ENCODE measurements at regions not wholly inside any gene's neighbourhood (a gene's known extent, or its start where the extent isn't known, plus 50 kb on each side); places are given as distances from the start of the nearest gene placed in this dataset.

GRCh38 chr5:56327809-56328208 lies 94.7 kb upstream of the ANKRD55 start:
- Mint-ChIP-seq H3K9me3 (peaks cover 0 to 3% (median 0%) of the 10 kb centered on the region in 7 donors), H3K36me3 (no peaks in the 10 kb centered on the region), H3K27ac (peak overlapping the region in 2 of 7 donors; percentile 5 to 80), H3K27me3 (ENCODE audit: low read depth in 3 of 3) (peaks cover 0 to 2% (median 0%) of the 10 kb centered on the region in 3 donors), H3K4me3 (peak overlapping the region; percentile 67 to 75), H3K4me1 (peaks cover 34% of the 10 kb centered on the region)
- no peak overlapping the region for H3K27ac ChIP-seq (ENCODE audit: low read depth in 1 of 2, low read length in 2 of 2)
- TF ChIP-seq, protein P1, sequence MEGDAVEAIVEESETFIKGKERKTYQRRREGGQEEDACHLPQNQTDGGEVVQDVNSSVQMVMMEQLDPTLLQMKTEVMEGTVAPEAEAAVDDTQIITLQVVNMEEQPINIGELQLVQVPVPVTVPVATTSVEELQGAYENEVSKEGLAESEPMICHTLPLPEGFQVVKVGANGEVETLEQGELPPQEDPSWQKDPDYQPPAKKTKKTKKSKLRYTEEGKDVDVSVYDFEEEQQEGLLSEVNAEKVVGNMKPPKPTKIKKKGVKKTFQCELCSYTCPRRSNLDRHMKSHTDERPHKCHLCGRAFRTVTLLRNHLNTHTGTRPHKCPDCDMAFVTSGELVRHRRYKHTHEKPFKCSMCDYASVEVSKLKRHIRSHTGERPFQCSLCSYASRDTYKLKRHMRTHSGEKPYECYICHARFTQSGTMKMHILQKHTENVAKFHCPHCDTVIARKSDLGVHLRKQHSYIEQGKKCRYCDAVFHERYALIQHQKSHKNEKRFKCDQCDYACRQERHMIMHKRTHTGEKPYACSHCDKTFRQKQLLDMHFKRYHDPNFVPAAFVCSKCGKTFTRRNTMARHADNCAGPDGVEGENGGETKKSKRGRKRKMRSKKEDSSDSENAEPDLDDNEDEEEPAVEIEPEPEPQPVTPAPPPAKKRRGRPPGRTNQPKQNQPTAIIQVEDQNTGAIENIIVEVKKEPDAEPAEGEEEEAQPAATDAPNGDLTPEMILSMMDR (IDR thresholded peaks at IDR 0.05), result no peak
- H3K4me2 ChIP-seq (replicated peaks; ENCODE audit: extremely low read depth, low read length, poor library complexity, severe bottlenecking), result peak overlapping the region; percentile 10
- no CpG with 5 or more reads among the region's 6 CpGs for WGBS (ENCODE audit: insufficient coverage)
- peak overlapping the region in 1 of 3 experiments; percentile 22 for H3K4me3 ChIP-seq (replicated peaks in 1 of 3; ENCODE audit: low read depth in 2 of 3, low read length in 3 of 3)
- H4K20me1 ChIP-seq (ENCODE audit: insufficient read depth, low read length), result no peaks in the 10 kb centered on the region
- H3K4me1 ChIP-seq (ENCODE audit: control insufficient read depth in 1 of 2, insufficient read depth in 2 of 2, low read length in 2 of 2), result peaks cover 12 to 17% of the 10 kb centered on the region in 2 donors
- no peaks in the 10 kb centered on the region for H3K79me2 ChIP-seq (ENCODE audit: insufficient read depth, low read length)
- peak overlapping the region; percentile 12 for H2AFZ ChIP-seq (ENCODE audit: insufficient read depth, low read depth, low read length, poor library complexity, severe bottlenecking)
- no peak for DNase-seq
- H3K9ac ChIP-seq (ENCODE audit: insufficient read depth, low read length, poor library complexity, severe bottlenecking), result no peak overlapping the region
- no peaks in the 10 kb centered on the region for H3K27me3 ChIP-seq (ENCODE audit: control insufficient read depth in 2 of 2, insufficient read depth in 2 of 2, low read length in 2 of 2)
- intact Hi-C loops (cut with micrococcal nuclease), result no loop called here
- no peaks in the 10 kb centered on the region for H3K9me3 ChIP-seq (replicated peaks in 1 of 2; ENCODE audit: control insufficient read depth in 1 of 2, insufficient read depth in 1 of 2, low read length in 2 of 2)
- no peaks in the 10 kb centered on the region for H3K36me3 ChIP-seq (replicated peaks in 1 of 2; ENCODE audit: control insufficient read depth in 1 of 2, insufficient read depth in 2 of 2, low read length in 2 of 2)

DNA sequence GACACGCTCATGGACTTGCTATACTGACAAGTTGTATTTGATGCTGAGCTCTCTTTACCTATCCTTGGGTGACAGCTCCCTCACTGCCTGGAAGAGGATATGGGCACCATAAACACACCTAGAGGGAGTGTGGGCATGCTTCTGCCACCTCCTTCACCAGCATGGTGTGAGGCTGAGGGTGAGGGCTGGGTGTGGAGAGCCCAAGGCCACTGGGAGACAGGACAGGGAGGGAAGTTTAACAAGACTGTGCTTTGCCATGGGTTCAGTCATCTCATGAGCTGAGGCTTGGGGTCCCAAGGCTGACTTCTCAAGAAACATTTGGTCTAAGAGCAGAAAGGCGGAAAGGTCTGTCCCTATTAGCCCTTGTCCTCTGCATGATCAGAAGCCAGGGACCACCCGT lies 93.6 kb upstream of the ANKRD55 start:
- TF ChIP-seq, protein P1 (IDR thresholded peaks at IDR 0.05), result no peak
- Mint-ChIP-seq H3K9me3 (no peaks in the 10 kb centered on the region), H3K4me1 (peaks cover 34% of the 10 kb centered on the region), H3K27ac (no peak overlapping the region), H3K27me3 (ENCODE audit: low read depth in 3 of 3) (peaks cover 0 to 2% (median 0%) of the 10 kb centered on the region in 3 donors), H3K36me3 (no peaks in the 10 kb centered on the region), H3K4me3 (no peak overlapping the region)
- H3K4me3 ChIP-seq (replicated peaks in 1 of 3; ENCODE audit: low read depth in 2 of 3, low read length in 3 of 3), result no peak overlapping the region
- H3K27me3 ChIP-seq (ENCODE audit: control insufficient read depth in 2 of 2, insufficient read depth in 2 of 2, low read length in 2 of 2), result no peaks in the 10 kb centered on the region
- intact Hi-C loops (cut with micrococcal nuclease), result no loop called here
- no peak overlapping the region for H2AFZ ChIP-seq (ENCODE audit: insufficient read depth, low read depth, low read length, poor library complexity, severe bottlenecking)
- 100% methylated on average over 1 of the region's 3 CpGs for WGBS (ENCODE audit: insufficient coverage)
- peaks cover 12 to 17% of the 10 kb centered on the region in 2 donors for H3K4me1 ChIP-seq (ENCODE audit: control insufficient read depth in 1 of 2, insufficient read depth in 2 of 2, low read length in 2 of 2)
- H3K4me2 ChIP-seq (replicated peaks; ENCODE audit: extremely low read depth, low read length, poor library complexity, severe bottlenecking), result no peak overlapping the region
- H3K27ac ChIP-seq (ENCODE audit: low read depth in 1 of 2, low read length in 2 of 2), result no peak overlapping the region
- no peak for DNase-seq
- H3K9me3 ChIP-seq (replicated peaks in 1 of 2; ENCODE audit: control insufficient read depth in 1 of 2, insufficient read depth in 1 of 2, low read length in 2 of 2), result no peaks in the 10 kb centered on the region
- no peak overlapping the region for H3K9ac ChIP-seq (ENCODE audit: insufficient read depth, low read length, poor library complexity, severe bottlenecking)
- H3K79me2 ChIP-seq (ENCODE audit: insufficient read depth, low read length), result no peaks in the 10 kb centered on the region
- H3K36me3 ChIP-seq (replicated peaks in 1 of 2; ENCODE audit: control insufficient read depth in 1 of 2, insufficient read depth in 2 of 2, low read length in 2 of 2), result no peaks in the 10 kb centered on the region
- no peaks in the 10 kb centered on the region for H4K20me1 ChIP-seq (ENCODE audit: insufficient read depth, low read length)
